GM21786 (cell line): ENCODE measurements at regions not wholly inside any gene's neighbourhood (a gene's known extent, or its start where the extent isn't known, plus 50 kb on each side); places are given as distances from the start of the nearest gene placed in this dataset.
"Not testable (repeated sequence)": the region's sequence is repeated elsewhere in the genome, so short reads cannot be mapped to it uniquely, and the experiment has no call there.

Experiments used
- ATAC-seq: cut with Tn5 transposase; IDR thresholded peaks from one replicate; pipeline ENCODE4 v1.9.1; 2021; ENCODE audit not compliant: unreplicated experiment

DNA sequence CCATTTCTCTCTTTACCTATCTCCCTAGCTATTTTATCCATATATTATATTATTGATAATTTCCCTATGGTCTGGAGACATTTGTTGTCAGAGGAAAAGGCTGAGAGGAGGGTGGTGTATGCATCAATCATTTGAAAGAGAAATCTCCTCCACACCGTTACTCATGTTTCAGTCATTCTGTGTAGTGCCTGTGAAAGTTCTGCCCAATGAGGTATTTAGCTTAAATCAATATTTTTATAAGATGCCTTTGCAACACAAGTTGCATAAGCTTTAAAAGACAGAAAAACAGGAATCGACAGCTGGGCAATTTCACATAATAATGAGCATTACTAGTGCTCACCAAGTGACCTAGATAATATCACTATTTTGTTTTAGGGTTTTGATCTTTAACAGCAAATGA lies 363.7 kb upstream of the FSIP2 start:
- ATAC-seq: no peak

DNA sequence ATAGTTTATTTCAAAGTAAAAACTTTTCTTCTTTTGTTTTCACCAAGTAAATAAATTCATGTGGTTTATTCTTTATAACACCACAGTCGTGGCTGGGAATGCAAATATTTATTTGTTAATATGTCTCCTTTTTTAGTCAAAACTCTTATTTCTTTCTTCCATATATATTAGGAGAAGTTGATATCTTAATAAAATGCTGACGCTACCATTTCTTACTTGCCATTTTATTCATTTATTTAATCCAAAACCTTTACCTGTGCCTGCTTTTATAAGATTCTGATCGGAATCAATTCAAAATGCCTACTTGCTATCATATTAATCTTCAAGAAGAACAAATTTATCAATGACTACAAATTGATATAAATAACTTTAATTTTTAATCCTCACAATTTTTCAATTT lies 362.9 kb upstream of the FSIP2 start:
- no peak for ATAC-seq

DNA sequence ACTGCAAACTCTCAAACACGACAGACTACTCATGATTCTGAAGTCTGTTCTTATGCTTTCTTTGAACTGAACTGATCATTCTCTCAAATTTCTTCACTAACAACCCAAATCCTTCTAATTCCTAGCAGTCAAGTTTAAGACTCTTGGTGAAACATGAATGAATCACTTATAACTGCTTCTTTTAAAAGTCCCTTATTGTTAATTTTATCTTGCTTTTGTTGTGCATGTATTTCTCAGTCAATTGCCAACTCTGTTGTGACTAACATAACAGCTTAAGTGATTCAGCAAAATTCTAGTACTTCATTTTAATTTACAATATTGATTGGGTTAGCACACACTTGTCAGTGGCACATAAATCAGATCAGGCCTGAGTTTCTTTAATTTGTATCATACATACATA lies 357.0 kb upstream of the FSIP2 start:
- no peak for ATAC-seq

GRCh38 chr2:185384822-185385560 lies 353.6 kb upstream of the FSIP2 start:
- no peak for ATAC-seq

GRCh38 chr2:185388226-185388625 lies 350.4 kb upstream of the FSIP2 start:
- no peak for ATAC-seq

DNA sequence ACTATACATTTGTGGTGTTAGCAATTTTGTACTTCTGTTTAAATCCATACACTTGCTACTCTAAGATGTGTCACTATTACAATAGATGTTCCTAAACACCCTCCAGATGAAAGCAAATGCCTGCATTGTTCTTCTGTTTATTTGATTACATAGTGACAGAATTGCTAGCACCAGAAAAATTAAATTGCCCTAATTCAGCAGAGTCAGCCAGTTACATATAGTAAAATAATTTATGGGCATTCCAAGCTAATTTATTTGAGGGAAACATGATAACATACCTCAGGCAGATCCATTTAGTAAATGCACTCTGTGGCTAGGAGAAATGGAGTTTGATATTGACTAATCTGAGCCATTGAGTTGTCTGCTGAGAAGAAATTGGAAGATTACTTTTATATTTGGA lies 347.1 kb upstream of the FSIP2 start:
- no peak for ATAC-seq

DNA sequence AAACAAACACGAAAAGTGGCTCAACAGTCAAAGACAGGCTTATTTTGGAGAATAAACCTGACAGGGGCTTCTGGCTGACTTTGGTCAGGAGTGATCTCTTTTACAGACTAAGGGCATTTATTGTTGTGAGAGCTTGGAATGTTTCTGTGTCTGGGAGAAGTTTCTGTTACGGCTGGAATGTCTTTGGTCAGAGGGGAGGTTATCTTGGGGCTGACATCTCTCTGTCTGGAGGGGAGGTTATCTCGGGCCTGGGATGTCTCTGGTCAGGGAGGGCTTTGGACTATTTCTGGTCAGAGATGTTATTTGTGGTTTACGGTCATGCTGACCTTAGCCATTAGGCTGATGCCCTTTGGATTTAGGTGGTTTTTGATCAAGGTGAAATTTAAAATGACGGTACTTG lies 345.5 kb upstream of the FSIP2 start:
- no peak for ATAC-seq

- ATAC-seq: no peak
Measured at GRCh38 chr2:185402474-185402873, 336.1 kb upstream of the FSIP2 start.

GRCh38 chr2:185404578-185404977 lies 334.0 kb upstream of the FSIP2 start:
- no peak for ATAC-seq

DNA sequence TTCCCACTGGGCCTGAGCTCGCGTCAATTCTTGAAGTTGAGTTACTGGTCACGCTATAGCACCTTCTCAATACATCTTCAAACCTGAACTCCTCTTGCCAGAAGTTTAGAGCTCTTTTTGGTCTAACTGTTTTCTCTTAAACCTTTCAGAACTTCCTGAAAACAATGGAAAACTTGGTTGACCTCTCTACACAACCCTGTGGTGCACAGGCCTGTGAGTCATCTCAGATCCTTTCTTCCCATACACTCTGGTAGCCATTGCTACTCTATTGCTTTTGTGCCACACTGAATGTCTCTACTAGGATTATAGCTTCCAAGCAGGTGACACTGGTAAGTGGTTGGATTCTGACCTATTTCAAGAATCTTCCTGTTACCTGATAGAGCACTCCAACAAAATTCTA lies 321.5 kb upstream of the FSIP2 start:
- ATAC-seq: no peak

GRCh38 chr2:185417688-185418087 lies 320.9 kb upstream of the FSIP2 start:
- ATAC-seq: no peak

DNA sequence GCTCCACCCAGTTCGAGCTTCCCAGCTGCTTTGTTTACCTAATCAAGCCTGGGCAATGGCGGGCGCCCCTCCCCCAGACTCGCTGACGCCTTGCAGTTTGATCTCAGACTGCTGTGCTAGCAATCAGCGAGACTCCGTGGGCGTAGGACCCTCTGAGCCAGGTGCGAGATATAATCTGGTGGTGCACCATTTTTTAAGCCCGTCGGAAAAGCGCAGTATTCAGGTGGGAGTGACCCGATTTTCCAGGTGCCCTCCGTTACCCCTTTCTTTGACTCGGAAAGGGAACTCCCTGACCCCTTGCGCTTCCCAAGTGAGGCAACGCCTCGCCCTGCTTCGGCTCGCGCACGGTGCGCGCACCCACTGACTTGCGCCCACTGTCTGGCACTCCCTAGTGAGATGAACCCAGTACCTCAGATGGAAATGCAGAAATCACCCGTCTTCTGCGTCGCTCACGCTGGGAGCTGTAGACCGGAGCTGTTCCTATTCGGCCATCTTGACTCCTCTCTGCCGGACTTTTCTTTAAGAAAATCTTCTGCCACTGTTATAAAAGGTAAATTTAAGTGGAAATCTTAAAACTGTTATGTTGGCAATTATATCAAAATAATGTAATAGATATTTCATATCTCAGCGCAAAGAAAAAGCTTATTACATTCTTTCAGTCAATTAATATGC lies 313.5 kb upstream of the FSIP2 start:
- not testable (repeated sequence) for ATAC-seq

DNA sequence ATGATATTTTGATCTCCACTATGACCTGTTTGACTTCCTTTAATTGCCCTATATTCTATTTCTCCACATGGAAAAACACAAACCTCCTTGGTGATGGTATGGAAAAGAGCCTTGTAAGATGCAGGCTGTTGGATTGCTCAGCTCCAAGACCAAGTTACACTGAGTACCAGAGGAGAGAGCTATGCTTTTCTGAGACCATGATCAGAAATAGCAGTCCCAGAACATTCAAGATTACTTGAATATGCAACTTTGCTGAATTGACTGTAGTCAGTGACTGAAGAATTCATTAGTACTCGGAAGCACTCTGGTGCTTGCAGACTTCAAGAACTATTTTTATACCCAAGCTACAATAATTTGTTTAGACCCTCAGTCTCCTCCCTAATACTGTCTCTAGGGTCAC lies 310.6 kb upstream of the FSIP2 start:
- ATAC-seq: no peak

GRCh38 chr2:185433824-185434223 lies 304.8 kb upstream of the FSIP2 start:
- ATAC-seq: no peak

DNA sequence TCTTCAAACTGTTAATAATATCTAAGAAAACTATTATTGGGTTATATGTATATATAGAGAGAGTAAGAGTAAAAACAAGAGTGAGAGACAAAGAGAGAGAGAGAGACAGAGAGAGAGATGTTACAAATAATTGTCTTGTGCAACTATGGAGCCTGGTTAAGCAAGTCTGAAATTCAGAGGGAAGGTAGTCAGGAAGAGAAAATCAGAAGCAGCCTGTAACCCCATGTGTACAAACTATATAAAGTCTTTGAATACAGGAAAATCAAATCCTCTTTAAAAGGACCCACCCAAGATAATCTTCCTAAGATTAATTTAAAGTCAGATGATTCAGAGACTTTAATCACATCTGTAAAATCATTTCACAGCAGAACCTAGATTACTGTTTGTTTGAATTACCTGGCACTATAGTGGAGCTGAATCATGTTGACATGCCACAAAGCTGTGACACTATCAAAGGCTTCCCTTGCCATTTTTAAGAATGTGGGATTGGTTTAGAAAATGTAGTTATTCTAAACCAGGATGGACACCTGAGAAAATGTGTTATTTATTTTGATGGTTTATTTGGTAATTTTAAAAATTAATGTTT lies 301.7 kb upstream of the FSIP2 start:
- ATAC-seq: no peak

DNA sequence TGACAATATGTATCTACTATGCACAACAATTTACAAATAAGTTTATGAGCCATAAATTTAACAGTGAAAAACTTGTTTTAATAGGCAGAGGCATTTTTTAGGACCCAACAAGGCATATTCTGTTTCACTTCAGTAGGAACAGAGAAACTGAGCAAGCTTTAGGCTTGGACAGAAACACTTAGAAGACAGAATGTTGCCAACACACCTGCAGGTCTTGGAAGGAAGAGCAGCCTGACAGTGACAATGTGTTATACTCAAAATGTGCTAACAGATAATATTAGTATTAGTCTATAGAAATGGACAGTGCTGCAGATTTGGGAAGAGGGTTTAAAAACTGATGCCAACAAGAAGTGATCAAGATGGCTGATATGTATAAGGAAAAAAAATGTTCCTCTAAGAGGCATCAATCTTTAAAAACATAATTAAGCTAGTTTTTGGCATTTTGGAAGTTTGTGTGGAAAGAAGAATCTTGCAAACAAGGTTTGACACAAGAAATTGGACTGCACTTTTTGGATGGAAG lies 297.1 kb upstream of the FSIP2 start:
- no peak for ATAC-seq

- no peak for ATAC-seq
Measured at GRCh38 chr2:185456517-185456916, 282.1 kb upstream of the FSIP2 start.

GRCh38 chr2:185463481-185463880 lies 275.1 kb upstream of the FSIP2 start:
- ATAC-seq: no peak

GRCh38 chr2:185466915-185467314 lies 271.7 kb upstream of the FSIP2 start:
- no peak for ATAC-seq

DNA sequence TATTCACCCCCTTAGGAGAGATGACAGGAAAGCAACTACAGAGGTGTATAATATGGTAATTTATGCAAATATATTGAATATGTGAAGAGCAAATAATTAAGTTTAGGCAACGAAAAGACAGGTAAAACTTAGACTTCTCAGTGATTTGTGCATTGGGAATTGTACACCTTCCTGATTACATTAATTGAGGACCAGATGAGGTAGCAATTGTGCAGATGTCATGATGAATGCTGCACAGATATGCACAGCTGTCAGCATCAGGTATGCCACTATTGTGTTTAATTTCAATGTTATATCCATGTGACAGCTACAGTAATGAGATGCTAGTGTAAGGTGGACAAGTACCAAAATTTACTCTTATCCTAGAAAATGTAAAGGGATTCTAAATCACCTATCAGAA lies 267.2 kb upstream of the FSIP2 start:
- ATAC-seq: no peak

DNA sequence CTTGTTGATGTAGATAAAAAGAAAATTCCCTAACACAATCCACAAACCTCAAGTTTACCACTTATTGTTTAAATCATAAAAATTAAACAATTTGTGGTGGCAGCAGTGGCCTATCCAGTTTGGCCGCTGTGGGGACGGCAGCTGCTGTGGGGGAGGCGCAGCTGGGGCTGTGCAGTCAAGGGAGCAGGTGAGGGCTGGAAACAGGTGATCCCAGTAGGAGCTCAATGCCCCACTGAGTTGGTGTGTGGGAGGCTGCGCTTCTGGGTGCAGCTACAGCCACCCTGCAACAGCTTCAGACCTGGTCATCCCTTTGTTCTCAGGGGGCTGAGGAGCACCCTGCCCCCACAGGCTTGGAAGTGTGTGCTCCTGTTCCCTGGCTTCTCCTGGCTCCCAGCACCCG lies 266.0 kb upstream of the FSIP2 start:
- ATAC-seq: no peak

GRCh38 chr2:185473838-185474237 lies 264.8 kb upstream of the FSIP2 start:
- ATAC-seq: no peak
